ENCODE measurements at regions not wholly inside any gene's neighbourhood (a gene's known extent, or its start where the extent isn't known, plus 50 kb on each side); places are given as distances from the start of the nearest gene placed in this dataset.

DNA sequence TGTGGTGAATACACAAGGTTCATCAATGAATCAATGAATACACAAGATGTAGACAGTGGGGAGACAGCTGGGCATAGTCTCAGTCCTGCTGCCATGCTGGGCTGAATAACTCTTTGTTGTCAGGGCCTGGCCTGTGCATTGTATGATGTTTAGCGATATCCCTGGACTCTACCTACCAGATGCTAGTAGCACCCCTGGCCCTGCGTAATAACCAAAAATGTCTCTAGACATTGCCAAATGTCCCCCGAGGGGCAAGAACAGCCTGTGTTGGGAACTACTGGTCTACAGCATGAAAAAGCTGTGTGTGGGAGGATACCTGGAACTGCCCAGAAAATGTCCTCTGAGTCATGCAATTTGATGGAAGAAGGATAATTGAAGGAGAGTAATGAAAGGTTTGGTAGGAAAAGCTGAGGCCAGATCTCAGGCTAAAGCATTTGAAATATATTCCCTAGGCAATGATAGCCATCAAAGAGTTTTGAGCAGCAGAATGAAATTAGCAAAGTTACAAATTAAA is 128.2 kb downstream of the TMEM30B start (continued):
- TF ChIP-seq, protein P1, sequence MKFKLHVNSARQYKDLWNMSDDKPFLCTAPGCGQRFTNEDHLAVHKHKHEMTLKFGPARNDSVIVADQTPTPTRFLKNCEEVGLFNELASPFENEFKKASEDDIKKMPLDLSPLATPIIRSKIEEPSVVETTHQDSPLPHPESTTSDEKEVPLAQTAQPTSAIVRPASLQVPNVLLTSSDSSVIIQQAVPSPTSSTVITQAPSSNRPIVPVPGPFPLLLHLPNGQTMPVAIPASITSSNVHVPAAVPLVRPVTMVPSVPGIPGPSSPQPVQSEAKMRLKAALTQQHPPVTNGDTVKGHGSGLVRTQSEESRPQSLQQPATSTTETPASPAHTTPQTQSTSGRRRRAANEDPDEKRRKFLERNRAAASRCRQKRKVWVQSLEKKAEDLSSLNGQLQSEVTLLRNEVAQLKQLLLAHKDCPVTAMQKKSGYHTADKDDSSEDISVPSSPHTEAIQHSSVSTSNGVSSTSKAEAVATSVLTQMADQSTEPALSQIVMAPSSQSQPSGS (IDR thresholded peaks at IDR 0.05; ENCODE audit: low read length): no peak
- TF ChIP-seq SRF (IDR thresholded peaks at IDR 0.05; ENCODE audit: low read depth, low read length): no peak
- TF ChIP-seq POLR2A (IDR thresholded peaks at IDR 0.05; ENCODE audit: control extremely low read depth in 1 of 2, low read depth in 2 of 2, low read length in 2 of 2): no peak
- TF ChIP-seq YY1 (IDR thresholded peaks at IDR 0.05; ENCODE audit: low read depth, low read length): no peak
- no peak for TF ChIP-seq TCF12 (IDR thresholded peaks at IDR 0.05; ENCODE audit: low read depth, low read length)
- no peak for TF ChIP-seq MAFK (IDR thresholded peaks at IDR 0.05; ENCODE audit: low read depth, low read length)
- no peak for TF ChIP-seq TAF7 (optimal IDR thresholded peaks at IDR 0.05; ENCODE audit: borderline replicate concordance, low read depth, low read length)
